BLaER1 treated with 17β-estradiol and CSF1 and Interleukin-3, amounts not matched to agents 10 nM and 100 nM (cell line): ENCODE measurements at regions not wholly inside any gene's neighbourhood (a gene's known extent, or its start where the extent isn't known, plus 50 kb on each side); places are given as distances from the start of the nearest gene placed in this dataset.
"Not testable (repeated sequence)": the region's sequence is repeated elsewhere in the genome, so short reads cannot be mapped to it uniquely, and the experiment has no call there.

ENCODE experiments used
- H3K27ac ChIP-seq, 11 experiments: shearing (Covaris generic); formaldehyde crosslinking; 2 replicates each; pipeline ENCODE4 v1.8.1; 2022
- H3K27me3 ChIP-seq, 11 experiments: shearing (Covaris generic); formaldehyde crosslinking; 2 replicates each; pipeline ENCODE4 v1.8.1; 2022
- H3K36me3 ChIP-seq, 11 experiments: shearing (Covaris generic); formaldehyde crosslinking; 2 replicates each; pipeline ENCODE4 v1.8.1; 2022
- H3K4me1 ChIP-seq, 10 experiments: shearing (Covaris generic); formaldehyde crosslinking; 2 replicates each; pipeline ENCODE4 v1.8.1; 2022
- H3K4me2 ChIP-seq, 11 experiments: shearing (Covaris generic); formaldehyde crosslinking; 2 replicates each; pipeline ENCODE4 v1.8.1; 2022
- H3K4me3 ChIP-seq, 10 experiments: shearing (Covaris generic); formaldehyde crosslinking; 2 replicates each; pipeline ENCODE4 v1.8.1; 2022
- H3K9ac ChIP-seq, 11 experiments: shearing (Covaris generic); formaldehyde crosslinking; 2 replicates each; pipeline ENCODE4 v1.8.1; 2022
- H3K9me3 ChIP-seq, 11 experiments: shearing (Covaris generic); formaldehyde crosslinking; replicated peaks in 1 of 11; 2 replicates each; pipeline ENCODE4 v1.8.1; 2022
- H4K20me1 ChIP-seq, 11 experiments: shearing (Covaris generic); formaldehyde crosslinking; 2 replicates each; pipeline ENCODE4 v1.8.1; 2022
- Cebpa-rat ChIP-seq, 11 experiments: shearing (Covaris generic); IDR thresholded peaks; 2 replicates each; pipeline ENCODE4 v1.8.1; 2022

DNA sequence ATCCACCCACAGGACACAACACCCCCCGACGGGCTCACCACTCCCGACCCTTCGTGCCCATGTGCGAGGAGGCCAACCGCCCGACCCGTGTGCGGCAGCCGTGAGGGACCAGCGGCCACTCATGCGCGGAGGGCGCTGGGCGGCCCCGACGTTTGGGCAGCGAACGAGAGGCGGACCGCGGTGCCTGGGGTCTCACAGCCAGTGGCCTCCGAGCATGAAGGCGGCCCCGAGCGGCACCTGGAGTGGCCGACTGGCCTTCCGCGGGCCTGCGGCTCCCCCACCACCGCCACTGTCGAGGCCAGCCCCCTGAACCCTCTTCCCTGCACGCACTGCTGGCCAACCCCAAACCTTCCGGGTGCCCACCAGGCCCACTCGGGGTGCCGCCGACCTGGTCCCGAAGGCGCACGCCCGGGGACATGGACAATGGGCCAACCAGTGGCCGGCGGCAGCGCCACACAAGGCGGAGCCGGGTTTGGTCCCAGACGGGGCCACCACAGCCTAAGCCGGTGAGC is 4274.9 kb upstream of the OR11H1 start:
- no peak overlapping the region for H3K4me3 ChIP-seq
- peaks cover 6 to 8% (median 7%) of the 10 kb centered on the region in 11 experiments for H3K9me3 ChIP-seq
- H3K4me1 ChIP-seq: no peaks in the 10 kb centered on the region
- H3K27me3 ChIP-seq: no peaks in the 10 kb centered on the region
- no peak overlapping the region for H3K9ac ChIP-seq
- no peak overlapping the region for H3K4me2 ChIP-seq
- no peak for TF ChIP-seq Cebpa-rat (IDR thresholded peaks at IDR 0.05)
- H3K27ac ChIP-seq: no peak overlapping the region
- no peaks in the 10 kb centered on the region for H3K36me3 ChIP-seq
- no peaks in the 10 kb centered on the region for H4K20me1 ChIP-seq

GRCh38 chr22:11270981-11271380 is 4257.0 kb upstream of the OR11H1 start:
- H3K36me3 ChIP-seq, H3K27ac ChIP-seq, H4K20me1 ChIP-seq, H3K4me1 ChIP-seq, H3K9me3 ChIP-seq, H3K9ac ChIP-seq, H3K4me3 ChIP-seq, H3K4me2 ChIP-seq, H3K27me3 ChIP-seq: not testable (repeated sequence)

GRCh38 chr22:11285116-11285838 is 4242.7 kb upstream of the OR11H1 start:
- H3K27ac ChIP-seq, H3K4me3 ChIP-seq, H3K4me2 ChIP-seq, H3K9ac ChIP-seq, H3K36me3 ChIP-seq, H4K20me1 ChIP-seq, H3K27me3 ChIP-seq, H3K4me1 ChIP-seq: not testable (repeated sequence)
- peaks cover 20 to 33% (median 30%) of the 10 kb centered on the region in 11 experiments for H3K9me3 ChIP-seq

DNA sequence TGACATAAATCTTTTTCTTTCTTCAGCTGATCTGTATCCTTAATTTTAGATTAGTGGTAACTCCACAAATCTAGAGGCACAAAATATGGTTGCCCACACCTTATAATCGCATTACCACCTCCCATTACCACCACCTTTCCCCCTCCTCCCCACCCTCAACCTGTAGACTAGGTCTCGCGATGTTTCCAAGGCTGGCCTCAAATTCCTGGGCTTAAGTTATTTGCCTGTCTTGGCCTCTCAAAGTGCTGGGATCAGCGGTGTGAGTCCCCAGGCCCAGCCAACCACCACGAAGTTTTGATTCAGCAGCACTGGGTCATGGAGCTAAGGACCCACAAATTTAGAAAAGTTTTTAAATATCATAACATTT is 4242.2 kb upstream of the OR11H1 start:
- H3K4me3 ChIP-seq, H3K4me1 ChIP-seq, H3K4me2 ChIP-seq, H3K27ac ChIP-seq, H3K27me3 ChIP-seq, H3K36me3 ChIP-seq, H4K20me1 ChIP-seq, H3K9ac ChIP-seq: not testable (repeated sequence)
- H3K9me3 ChIP-seq: peaks cover 20 to 33% (median 30%) of the 10 kb centered on the region in 11 experiments

DNA sequence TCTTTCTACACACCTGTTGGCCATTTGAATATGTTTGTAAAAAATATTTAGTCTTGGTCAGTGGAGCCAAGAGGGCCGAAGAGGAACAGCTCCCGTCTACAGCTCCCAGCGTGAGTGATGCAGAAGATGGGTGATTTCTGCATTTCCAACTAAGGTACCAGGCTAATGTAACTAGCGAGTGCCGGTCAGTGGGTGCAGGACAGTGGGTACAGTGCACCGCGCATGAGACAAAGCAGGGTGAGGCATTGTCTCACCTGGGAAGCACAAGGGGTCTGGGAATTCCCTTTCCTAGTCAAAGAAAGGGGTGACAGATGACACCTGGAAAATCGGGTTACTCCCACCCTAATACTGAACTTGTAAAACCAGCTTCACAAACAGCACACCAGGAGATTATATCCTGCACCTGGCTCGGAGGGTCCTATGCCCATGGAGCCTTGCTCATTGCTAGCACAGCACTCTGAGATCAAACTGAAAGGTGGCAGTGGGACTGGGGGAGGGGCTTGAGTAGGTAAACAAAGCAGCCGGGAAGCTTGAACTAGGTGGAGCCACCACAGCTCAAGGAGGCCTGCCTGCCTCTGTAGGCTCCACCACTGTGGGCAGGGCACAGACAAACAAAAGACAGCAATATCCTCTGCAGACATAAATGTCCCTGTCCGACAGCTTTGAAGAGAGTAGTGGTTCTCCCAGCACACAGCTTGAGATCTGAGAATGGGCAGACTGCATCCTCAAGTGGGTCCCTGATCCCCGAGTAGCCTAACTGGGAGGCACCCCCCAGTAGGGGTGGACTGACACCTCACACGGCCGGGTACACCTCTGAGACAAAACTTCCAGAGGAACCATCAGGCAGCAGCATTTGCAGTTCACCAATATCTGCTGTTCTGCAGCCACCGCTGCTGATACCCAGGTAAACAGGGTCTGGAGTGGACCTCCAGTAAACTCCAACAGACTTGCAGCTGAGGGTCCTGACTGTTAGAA is 4239.5 kb upstream of the OR11H1 start:
- peaks cover 20 to 33% (median 30%) of the 10 kb centered on the region in 11 experiments for H3K9me3 ChIP-seq
- not testable (repeated sequence) for H3K4me1 ChIP-seq, H3K4me2 ChIP-seq

DNA sequence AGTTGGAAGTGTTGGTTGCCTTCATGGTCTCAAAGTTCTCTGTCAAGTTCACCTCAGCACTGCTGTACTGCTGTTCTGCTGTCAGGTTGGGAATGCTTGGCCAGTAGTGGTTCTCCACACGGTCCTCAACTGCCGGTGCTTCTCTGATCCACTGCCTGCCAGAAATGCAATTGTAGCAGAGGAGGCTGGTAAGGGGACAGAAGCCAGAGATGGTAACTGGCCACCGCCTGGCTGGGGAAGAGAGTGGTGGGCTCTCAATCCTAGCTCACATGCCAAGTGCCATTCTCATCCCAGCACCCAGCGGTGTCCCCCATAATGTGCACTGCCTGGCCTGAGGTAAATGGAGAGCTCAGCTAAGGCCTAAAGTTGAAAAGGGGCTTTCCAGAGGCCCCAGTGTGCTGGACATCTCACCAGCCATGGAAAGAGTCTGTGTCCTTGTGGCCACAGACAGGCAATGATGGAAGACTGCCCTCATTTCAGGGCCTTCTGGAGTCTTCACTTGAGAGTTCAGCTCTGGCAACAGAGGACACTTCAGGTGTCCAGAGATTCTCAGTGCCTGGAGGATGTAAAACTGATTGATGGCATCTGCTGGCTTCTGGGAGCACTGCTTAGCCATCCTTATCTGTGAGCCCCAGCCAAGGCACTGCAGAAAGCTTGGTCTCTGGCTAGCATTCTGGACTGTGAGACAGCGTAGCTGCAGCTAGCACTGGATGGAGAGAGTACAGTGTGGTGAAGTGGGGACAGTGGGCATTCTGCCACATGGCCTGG is 4229.7 kb upstream of the OR11H1 start:
- not testable (repeated sequence) for H3K27me3 ChIP-seq, H3K4me2 ChIP-seq, H3K36me3 ChIP-seq, H4K20me1 ChIP-seq, H3K27ac ChIP-seq, H3K9ac ChIP-seq, H3K4me1 ChIP-seq, H3K4me3 ChIP-seq
- peaks cover 6 to 25% (median 17%) of the 10 kb centered on the region in 11 experiments; a peak in 14 of 22 replicates for H3K9me3 ChIP-seq

More for the DNA sequence above, 4239.5 kb upstream of the OR11H1 start:
- H3K4me3 ChIP-seq, H3K36me3 ChIP-seq, H4K20me1 ChIP-seq, H3K27ac ChIP-seq, H3K27me3 ChIP-seq, H3K9ac ChIP-seq: not testable (repeated sequence)

- not testable (repeated sequence) for H4K20me1 ChIP-seq, H3K4me2 ChIP-seq, H3K9ac ChIP-seq, H3K36me3 ChIP-seq, H3K27ac ChIP-seq, H3K27me3 ChIP-seq, H3K4me1 ChIP-seq, H3K4me3 ChIP-seq
- peaks cover 17 to 44% (median 37%) of the 10 kb centered on the region in 11 experiments for H3K9me3 ChIP-seq
Observed at GRCh38 chr22:11302427-11302826, 4225.6 kb upstream of the OR11H1 start.

GRCh38 chr22:11302904-11303303 is 4225.1 kb upstream of the OR11H1 start:
- not testable (repeated sequence) for H4K20me1 ChIP-seq, H3K36me3 ChIP-seq, H3K4me1 ChIP-seq, H3K4me2 ChIP-seq, H3K27me3 ChIP-seq, H3K27ac ChIP-seq, H3K9ac ChIP-seq, H3K4me3 ChIP-seq
- peaks cover 19 to 47% (median 40%) of the 10 kb centered on the region in 11 experiments for H3K9me3 ChIP-seq

- not testable (repeated sequence) for H3K36me3 ChIP-seq, H3K9ac ChIP-seq, H4K20me1 ChIP-seq, H3K27ac ChIP-seq, H3K4me3 ChIP-seq, H3K4me1 ChIP-seq, H3K27me3 ChIP-seq, H3K4me2 ChIP-seq
- H3K9me3 ChIP-seq: peaks cover 22 to 64% (median 51%) of the 10 kb centered on the region in 11 experiments
Observed at GRCh38 chr22:11305179-11305578, 4222.8 kb upstream of the OR11H1 start.

- peaks cover 16 to 56% (median 41%) of the 10 kb centered on the region in 11 experiments for H3K9me3 ChIP-seq
- H4K20me1 ChIP-seq, H3K4me3 ChIP-seq, H3K36me3 ChIP-seq, H3K9ac ChIP-seq, H3K27me3 ChIP-seq, H3K4me1 ChIP-seq, H3K4me2 ChIP-seq, H3K27ac ChIP-seq: not testable (repeated sequence)
Observed at GRCh38 chr22:11306933-11307518, 4221.0 kb upstream of the OR11H1 start.
